ENCODE measurements at regions not wholly inside any gene's neighbourhood (a gene's known extent, or its start where the extent isn't known, plus 50 kb on each side); places are given as distances from the start of the nearest gene placed in this dataset.
"Not testable (repeated sequence)": the region's sequence is repeated elsewhere in the genome, so short reads cannot be mapped to it uniquely, and the experiment has no call there.

- DNase-seq = no peak
These were observed 1077.5 kb downstream of the PCDH9 start for GRCh38 chr13:66152596-66152995.

DNA sequence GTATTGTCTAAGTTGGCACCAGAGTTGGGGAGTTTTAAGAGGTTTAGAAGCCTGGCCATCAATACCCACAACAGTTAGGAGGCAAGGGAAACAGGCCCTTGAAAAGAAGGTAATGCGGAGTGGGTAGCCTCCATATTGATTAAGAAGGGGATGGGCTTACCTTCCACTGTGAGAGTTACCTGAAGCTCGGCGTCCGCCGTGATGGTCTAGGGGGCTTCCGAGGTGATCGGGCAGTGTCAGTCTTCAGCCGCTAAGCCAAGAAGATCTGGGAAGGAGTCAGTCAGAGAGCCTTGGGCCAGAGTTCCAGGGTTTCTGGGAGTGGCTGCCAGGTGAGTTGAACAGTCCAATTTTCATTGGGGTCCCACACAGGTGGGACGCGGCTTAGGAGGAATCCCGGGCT is 1085.8 kb downstream of the PCDH9 start:
- DNase-seq = not testable (repeated sequence)

GRCh38 chr13:66139701-66140100 is 1090.4 kb downstream of the PCDH9 start:
- DNase-seq = no peak

DNA sequence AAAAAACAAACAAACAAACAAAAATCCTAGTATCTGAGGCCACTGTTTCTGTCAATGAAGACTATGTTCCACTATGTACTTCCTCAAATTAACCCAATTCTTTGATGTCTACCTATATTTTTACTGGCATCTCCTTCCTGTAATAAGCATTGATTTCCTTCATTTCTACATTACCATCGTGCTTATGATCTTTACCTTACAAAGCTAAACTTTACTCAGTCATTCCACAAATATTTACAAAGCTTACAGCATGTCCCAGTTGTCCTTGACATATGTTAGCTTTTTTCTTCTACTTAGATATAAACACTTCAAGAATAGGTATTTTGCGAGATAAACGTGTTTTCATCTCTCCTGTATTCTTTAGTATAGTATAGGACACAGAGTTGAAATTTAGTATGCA is 1090.9 kb downstream of the PCDH9 start:
- DNase-seq = no peak

- no peak for DNase-seq
These were observed 1091.8 kb downstream of the PCDH9 start for GRCh38 chr13:66138172-66138811.

DNA sequence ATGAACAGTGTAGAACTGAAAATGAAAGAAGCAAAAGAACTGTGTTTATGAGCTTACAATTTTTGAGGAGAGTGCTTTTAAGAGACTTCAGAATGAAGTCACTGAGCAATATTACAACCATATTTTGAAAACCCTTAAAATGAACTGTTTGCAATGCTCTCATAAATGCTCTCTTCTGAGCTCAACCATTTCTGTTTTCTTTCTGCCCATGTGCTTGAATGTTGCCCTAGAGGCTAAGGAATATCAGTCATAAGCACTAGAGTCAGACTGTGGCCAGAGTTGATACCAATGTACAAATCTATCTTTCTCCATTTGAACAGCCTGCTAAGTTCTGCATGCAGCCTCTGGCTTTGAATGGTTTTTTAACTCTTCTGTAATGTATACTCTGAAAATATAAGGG is 1092.8 kb downstream of the PCDH9 start:
- DNase-seq = no peak

DNA sequence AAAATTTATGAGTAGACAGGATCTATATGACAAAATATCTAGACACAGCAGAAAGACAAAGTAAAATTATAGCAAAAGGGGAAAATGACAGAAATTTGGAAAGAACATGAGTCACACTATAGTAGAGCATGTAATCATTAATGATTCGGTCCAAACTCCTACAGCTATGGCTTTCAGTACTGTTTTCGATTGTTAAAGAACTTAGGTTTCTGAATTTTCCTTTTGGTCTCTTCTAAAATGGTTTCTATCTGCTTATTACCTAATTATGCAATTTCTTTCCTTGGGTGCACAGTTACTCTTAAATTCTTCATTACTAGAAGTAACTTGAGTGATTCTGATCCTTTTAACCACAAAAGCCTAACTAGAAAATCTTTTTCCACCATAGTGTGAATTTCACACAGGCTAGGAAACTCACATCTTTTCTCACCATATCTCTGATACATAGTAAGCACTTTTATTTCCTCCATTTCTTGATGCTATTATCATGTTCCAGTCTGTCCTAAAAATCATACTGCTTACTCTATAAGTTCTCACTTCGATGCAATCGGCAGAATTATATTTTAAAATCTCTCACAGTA is 1101.4 kb downstream of the PCDH9 start:
- no peak for DNase-seq

GRCh38 chr13:66128201-66128600 is 1101.9 kb downstream of the PCDH9 start:
- DNase-seq = no peak

GRCh38 chr13:66117563-66117962 is 1112.6 kb downstream of the PCDH9 start:
- no peak for DNase-seq

GRCh38 chr13:66113882-66114526 is 1116.1 kb downstream of the PCDH9 start:
- DNase-seq = no peak

DNA sequence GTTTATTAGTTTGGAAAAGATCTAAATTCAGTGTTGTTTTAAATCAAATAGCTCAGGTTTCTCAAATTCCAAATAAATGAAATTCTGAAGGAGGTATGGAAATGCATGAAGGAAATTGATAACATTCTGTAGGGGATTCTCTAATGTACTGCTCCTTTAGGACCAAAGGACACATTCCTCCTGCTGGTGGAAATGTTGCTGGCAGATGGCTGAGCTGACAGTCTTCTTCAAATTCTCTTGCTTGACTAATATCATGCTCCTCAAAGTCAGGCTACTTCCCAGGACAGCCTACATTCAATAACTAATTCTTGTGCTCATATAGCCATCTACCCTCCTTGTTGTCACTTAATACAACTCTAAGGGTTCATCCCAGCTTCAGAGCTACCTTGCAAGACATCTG is 1118.5 kb downstream of the PCDH9 start:
- no peak for DNase-seq

DNA sequence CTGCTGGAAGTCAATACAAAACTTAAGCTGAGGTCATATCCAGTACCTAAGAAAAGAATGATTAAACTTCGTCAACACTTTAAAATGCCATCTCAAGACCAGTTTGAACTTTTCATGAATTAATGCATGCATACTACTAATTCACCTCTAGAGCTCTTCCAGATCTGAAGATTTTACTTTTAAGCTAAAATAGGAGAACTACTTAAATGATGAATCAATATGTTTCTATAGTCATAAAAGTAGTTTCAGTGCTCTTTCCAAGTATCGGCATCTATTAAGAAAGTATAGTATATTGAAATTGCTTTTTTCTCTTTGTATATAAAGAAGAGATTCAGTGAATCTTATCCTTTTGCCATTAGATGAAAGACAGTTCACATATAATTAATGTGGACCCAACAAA is 1123.9 kb downstream of the PCDH9 start:
- DNase-seq = no peak

- no peak for DNase-seq
These were observed 1127.3 kb downstream of the PCDH9 start for GRCh38 chr13:66102864-66103263.

GRCh38 chr13:66099825-66100224 is 1130.3 kb downstream of the PCDH9 start:
- no peak for DNase-seq

GRCh38 chr13:66098931-66099628 is 1131.1 kb downstream of the PCDH9 start:
- DNase-seq = no peak

- no peak for DNase-seq
These were observed 1140.4 kb downstream of the PCDH9 start for GRCh38 chr13:66089711-66090110.

GRCh38 chr13:66087269-66087710 is 1142.8 kb downstream of the PCDH9 start:
- no peak for DNase-seq

- no peak for DNase-seq
These were observed 1152.9 kb downstream of the PCDH9 start for GRCh38 chr13:66077132-66077689.

GRCh38 chr13:66076417-66076816 is 1153.7 kb downstream of the PCDH9 start:
- no peak for DNase-seq

DNA sequence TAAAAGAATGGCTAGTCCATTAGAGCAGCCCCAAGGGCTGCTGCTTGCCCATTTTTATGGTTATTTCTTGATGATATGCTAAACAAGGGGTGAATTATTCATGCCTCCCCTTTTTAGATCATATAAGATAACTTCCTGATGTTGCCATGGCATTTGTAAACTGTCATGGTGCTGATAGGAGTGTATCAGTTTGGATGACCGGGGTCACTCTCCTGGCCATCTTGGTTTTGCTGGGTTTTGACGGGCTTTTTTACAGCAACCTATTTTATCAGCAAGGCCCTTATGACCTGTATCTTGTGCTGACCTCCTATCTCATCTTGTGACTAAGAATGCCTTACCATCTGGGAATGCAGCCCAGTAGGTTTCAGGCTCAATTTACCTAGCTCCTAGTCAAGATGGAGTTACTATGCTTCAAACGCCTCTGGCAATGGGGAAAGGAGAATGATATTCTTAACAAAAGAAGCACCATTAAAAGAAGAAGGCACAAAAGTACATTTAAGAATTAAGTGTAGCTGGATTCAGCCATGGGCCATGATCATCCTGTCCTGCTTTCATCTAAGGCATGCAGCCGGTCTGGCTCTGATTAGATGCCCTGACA is 1156.0 kb downstream of the PCDH9 start:
- DNase-seq = no peak

GRCh38 chr13:66072097-66072496 is 1158.0 kb downstream of the PCDH9 start:
- not testable (repeated sequence) for DNase-seq

DNA sequence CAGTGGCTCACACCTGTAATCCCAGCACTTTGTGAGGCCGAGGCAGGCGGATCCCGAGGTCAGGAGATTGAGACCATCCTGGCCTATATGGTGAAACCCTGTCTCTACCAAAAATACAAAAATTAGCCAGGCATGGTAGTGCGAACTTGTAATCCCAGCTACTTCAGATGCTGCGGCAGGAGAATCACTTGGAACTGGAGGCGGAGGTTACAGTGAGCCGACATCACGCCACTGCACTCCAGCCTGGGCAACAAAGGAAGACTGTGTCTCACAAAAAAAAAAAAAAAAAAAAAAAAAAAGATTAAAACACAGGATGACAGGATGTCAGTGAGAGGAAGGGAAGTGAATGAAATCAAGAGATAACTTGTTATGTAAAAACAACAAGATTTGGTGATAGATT is 1158.5 kb downstream of the PCDH9 start:
- no peak for DNase-seq

DNA sequence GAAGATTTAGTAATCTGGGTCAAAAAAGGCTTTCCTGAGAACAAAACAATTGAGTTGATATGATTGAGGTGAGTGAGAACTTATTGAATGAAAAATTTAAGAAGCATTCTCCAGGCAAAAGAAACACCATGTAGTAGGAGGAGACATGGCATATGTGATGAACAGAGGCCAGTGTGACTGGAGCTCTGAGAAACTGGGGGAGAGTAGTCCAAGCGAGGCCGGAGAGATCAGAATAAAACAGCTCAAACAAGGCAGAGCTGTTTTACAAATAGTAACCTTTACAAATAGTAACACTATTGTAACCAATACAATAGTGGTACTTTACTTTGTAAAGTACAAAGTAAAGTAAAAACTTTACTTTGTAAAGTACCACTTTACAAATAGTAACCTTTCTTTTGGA is 1159.1 kb downstream of the PCDH9 start:
- no peak for DNase-seq

Measured in hippocampal formation (tissue), 2 donors.